ENCODE measurements at regions not wholly inside any gene's neighbourhood (a gene's known extent, or its start where the extent isn't known, plus 50 kb on each side); places are given as distances from the start of the nearest gene placed in this dataset.

DNA sequence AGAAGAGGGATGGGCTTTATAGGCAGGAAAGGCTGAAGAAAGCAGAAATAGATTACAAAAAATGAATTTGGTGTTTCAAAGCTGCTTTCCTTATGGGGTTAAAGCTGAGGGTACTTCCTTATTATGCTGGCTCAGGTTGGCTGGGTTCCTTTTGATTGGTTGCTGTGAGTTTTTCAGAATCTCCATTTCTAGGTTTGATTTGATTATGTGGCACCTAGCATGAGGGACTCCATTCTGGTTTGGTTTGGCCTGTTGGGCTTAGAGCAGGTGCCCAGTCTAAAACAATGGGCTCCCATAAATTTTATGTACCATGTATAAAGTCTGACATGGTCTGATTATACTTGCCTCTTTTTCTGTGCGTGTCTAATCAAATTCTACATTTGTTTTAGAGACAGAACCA is 362.7 kb downstream of the CXCL12 start:
- Mint-ChIP-seq H3K4me3 (no peak overlapping the region), H3K36me3 (ENCODE audit: low read depth) (no peaks in the 10 kb centered on the region)
- CTCF ChIA-PET: no interaction called here

GRCh38 chr10:44020322-44021111 is 364.4 kb downstream of the CXCL12 start:
- intact Hi-C loops (cut with DNase I, micrococcal nuclease): no loop called here
- TF ChIP-seq, protein P1, sequence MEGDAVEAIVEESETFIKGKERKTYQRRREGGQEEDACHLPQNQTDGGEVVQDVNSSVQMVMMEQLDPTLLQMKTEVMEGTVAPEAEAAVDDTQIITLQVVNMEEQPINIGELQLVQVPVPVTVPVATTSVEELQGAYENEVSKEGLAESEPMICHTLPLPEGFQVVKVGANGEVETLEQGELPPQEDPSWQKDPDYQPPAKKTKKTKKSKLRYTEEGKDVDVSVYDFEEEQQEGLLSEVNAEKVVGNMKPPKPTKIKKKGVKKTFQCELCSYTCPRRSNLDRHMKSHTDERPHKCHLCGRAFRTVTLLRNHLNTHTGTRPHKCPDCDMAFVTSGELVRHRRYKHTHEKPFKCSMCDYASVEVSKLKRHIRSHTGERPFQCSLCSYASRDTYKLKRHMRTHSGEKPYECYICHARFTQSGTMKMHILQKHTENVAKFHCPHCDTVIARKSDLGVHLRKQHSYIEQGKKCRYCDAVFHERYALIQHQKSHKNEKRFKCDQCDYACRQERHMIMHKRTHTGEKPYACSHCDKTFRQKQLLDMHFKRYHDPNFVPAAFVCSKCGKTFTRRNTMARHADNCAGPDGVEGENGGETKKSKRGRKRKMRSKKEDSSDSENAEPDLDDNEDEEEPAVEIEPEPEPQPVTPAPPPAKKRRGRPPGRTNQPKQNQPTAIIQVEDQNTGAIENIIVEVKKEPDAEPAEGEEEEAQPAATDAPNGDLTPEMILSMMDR (IDR thresholded peaks at IDR 0.05): no peak
- no peak overlapping the region for H3K27ac Mint-ChIP-seq
- no peak overlapping the region for H3K4me3 Mint-ChIP-seq
- Histone ChIP-seq H3K4me3 (ENCODE audit: low read length) (no peak overlapping the region), H3K9me3 (ENCODE audit: control insufficient read depth in 1 of 2, insufficient read depth in 1 of 2, low read length in 2 of 2) (no peaks in the 10 kb centered on the region), H3K36me3 (ENCODE audit: insufficient read depth, low read length) (no peaks in the 10 kb centered on the region), H3K27ac (ENCODE audit: low read depth in 1 of 2, low read length in 2 of 2) (no peak overlapping the region), H3K27me3 (ENCODE audit: control insufficient read depth in 1 of 2, insufficient read depth in 2 of 2, low read length in 2 of 2) (peaks cover 0 to 3% of the 10 kb centered on the region in 2 experiments), H3K4me1 (ENCODE audit: insufficient read depth, low read length) (no peaks in the 10 kb centered on the region)
- H3K36me3 Mint-ChIP-seq (ENCODE audit: low read depth): no peaks in the 10 kb centered on the region
- H3K9me3 Mint-ChIP-seq: no peaks in the 10 kb centered on the region
- H3K27me3 Mint-ChIP-seq: peaks cover 39% of the 10 kb centered on the region
- POLR2A ChIA-PET: no interaction called here
- DNase-seq (no peak), ATAC-seq (ENCODE audit: poor library complexity) (no peak)
- CTCF ChIA-PET: no interaction called here
- no peaks in the 10 kb centered on the region for H3K4me1 Mint-ChIP-seq (ENCODE audit: low read depth)

More for the DNA sequence above, 362.7 kb downstream of the CXCL12 start:
- POLR2A ChIA-PET: no interaction called here
- Mint-ChIP-seq H3K4me1 (ENCODE audit: low read depth) (no peaks in the 10 kb centered on the region), H3K27me3 (peaks cover 39% of the 10 kb centered on the region), H3K9me3 (no peaks in the 10 kb centered on the region), H3K27ac (no peak overlapping the region)
- Histone ChIP-seq H3K27ac (ENCODE audit: low read depth in 1 of 2, low read length in 2 of 2) (no peak overlapping the region), H3K27me3 (ENCODE audit: control insufficient read depth in 1 of 2, insufficient read depth in 2 of 2, low read length in 2 of 2) (peaks cover 0 to 3% of the 10 kb centered on the region in 2 experiments), H3K36me3 (ENCODE audit: insufficient read depth, low read length) (no peaks in the 10 kb centered on the region), H3K9me3 (ENCODE audit: control insufficient read depth in 1 of 2, insufficient read depth in 1 of 2, low read length in 2 of 2) (no peaks in the 10 kb centered on the region), H3K4me1 (ENCODE audit: insufficient read depth, low read length) (no peaks in the 10 kb centered on the region), H3K4me3 (ENCODE audit: low read length) (no peak overlapping the region)
- TF ChIP-seq, protein P1 (IDR thresholded peaks at IDR 0.05): no peak
- no peak for ATAC-seq (ENCODE audit: poor library complexity)
- DNase-seq: no peak
- intact Hi-C loops (cut with DNase I, micrococcal nuclease): no loop called here

- TF ChIP-seq, protein P1 (IDR thresholded peaks at IDR 0.05): no peak
- no peaks in the 10 kb centered on the region for H3K36me3 ChIP-seq (ENCODE audit: insufficient read depth, low read length)
- no peaks in the 10 kb centered on the region for H3K4me1 ChIP-seq (ENCODE audit: insufficient read depth, low read length)
- H3K27me3 ChIP-seq (ENCODE audit: control insufficient read depth in 1 of 2, insufficient read depth in 2 of 2, low read length in 2 of 2): peaks cover 0 to 3% of the 10 kb centered on the region in 2 experiments
- DNase-seq (no peak), ATAC-seq (ENCODE audit: poor library complexity) (no peak)
- Mint-ChIP-seq H3K36me3 (ENCODE audit: low read depth) (no peaks in the 10 kb centered on the region), H3K27me3 (peaks cover 25% of the 10 kb centered on the region), H3K27ac (no peak overlapping the region), H3K4me3 (no peak overlapping the region), H3K9me3 (no peaks in the 10 kb centered on the region), H3K4me1 (ENCODE audit: low read depth) (no peaks in the 10 kb centered on the region)
- POLR2A ChIA-PET: no interaction called here
- H3K9me3 ChIP-seq (ENCODE audit: control insufficient read depth in 1 of 2, insufficient read depth in 1 of 2, low read length in 2 of 2): no peaks in the 10 kb centered on the region
- H3K4me3 ChIP-seq (ENCODE audit: low read length): no peak overlapping the region
- intact Hi-C loops (cut with DNase I, micrococcal nuclease): no loop called here
- CTCF ChIA-PET: no interaction called here
- H3K27ac ChIP-seq (ENCODE audit: low read depth in 1 of 2, low read length in 2 of 2): no peak overlapping the region
Observed at GRCh38 chr10:44017483-44018145, 367.3 kb downstream of the CXCL12 start.

Measured in CD4-positive, alpha-beta T cell (primary cell).